ENCODE measurements at regions not wholly inside any gene's neighbourhood (a gene's known extent, or its start where the extent isn't known, plus 50 kb on each side); places are given as distances from the start of the nearest gene placed in this dataset.

- no peak for DNase-seq
Observed at GRCh38 chr18:10291568-10291981, 162.9 kb upstream of the APCDD1 start.

DNA sequence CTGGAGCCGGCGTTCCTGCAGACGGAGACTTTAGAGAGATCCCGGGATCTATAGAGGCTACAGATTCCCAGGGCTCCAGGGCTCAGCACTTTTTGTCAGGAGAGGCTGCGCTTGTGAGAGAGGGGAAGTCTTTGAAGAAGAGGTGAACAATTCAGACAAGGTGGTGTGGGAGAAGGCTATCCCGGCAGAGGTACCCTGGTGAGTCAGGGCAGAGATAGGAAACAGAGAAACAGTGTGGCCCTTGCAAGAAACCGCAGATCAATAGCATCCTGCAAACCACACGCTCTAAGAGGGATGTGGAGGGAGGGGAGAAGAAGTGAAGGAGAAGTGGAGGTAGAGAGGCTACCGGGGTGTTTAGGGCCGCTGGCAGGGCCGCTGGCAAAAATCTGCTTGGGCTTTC, 160.5 kb upstream of the APCDD1 start:
- DNase-seq = no peak

DNA sequence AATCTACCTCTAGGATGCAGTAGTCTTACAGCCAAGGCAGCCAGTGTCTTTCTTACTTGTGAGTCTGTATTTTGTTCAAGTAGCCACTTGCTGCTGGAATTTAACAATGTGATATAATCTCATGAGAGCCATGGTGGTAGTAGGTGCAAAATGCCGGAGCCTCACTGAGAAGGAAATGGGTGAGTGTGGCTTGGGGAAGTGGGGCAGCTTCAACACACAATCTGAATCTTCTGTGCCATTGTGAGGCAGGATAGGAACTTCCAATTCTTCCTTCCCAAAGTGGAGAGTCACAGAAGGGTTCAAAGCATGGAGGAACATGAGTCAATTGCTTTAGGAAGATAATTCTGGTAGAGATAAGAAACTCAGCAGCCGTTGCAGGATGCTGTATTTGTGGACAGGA, 158.7 kb upstream of the APCDD1 start:
- DNase-seq = no peak

DNA sequence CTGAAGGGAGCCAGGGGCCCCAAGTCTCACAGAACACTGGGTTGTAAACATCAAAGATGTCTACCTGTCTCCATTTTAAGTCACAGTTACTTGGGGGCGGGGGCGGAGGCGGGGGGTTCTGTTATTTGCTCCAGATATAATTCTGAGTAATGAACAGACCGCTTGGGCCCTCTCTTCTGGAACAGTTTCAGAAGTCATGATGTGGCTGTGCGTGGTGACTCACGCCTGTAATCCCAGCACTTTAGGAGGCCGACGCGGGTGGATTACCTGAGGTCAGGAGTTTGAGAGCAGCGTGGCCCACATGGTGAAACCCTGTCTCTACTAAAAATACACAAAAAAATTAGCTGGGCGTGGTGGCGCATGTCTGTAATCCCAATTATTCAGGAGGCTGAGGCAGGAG, 157.9 kb upstream of the APCDD1 start:
- no peak for DNase-seq

DNA sequence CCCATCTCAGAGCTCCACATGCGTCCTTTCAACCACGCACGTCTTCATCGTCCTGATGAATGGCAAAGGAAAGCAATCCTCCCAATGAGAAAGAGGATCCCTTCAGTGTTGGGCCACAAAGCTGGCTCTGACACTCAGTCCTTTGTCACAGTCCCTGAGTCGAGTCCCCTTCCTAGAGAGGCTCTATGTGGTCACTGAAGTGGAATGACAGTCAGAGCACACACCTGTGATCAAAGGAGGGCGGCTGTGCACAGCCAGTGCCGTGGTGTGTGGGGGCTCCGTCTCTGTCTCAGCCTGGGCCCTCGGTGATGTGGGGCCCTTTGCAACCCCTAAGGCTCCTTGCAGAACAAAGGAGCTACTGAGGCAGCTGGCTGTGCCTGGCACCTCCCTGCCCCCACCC, 157.3 kb upstream of the APCDD1 start:
- DNase-seq = no peak

GRCh38 chr18:10298346-10298745, 156.1 kb upstream of the APCDD1 start:
- no peak for DNase-seq

- DNase-seq = peak in 1 of 2 experiments; percentile 16
Observed at GRCh38 chr18:10299643-10300042, 154.8 kb upstream of the APCDD1 start.

- no peak for DNase-seq
Observed at GRCh38 chr18:10300739-10301138, 153.7 kb upstream of the APCDD1 start.

DNA sequence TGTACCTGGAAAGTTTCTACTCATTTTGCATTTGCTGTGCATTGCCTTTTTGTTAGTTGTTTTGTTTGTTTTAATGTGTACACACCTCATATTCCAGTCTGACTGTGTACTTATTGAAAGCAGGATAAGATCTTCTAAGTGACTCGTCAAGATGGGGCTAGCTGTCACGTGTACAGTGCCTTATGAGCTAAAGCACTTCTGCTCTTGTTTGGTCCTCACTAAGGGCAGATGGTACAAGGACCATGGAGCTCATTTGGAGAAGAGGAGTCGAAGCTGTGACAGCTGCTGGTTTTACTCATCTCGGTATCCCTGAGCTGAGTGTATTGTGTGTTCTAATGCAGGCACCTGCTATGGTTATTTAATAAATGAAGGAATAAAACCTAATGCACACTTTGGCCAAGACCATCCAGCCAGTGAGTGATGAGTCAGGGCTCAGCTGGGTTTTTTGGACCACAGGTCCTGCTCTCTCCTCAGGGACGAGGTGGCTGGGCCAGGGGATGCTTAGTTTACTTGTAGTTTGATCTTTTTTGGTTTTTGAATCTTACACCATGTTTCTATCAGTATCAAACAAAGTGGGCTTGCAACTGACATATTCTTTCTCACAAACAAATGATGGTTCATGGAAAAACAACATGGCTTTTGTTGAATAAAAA, 152.5 kb upstream of the APCDD1 start:
- DNase-seq = peak in 1 of 2 experiments; percentile 79

GRCh38 chr18:10303171-10303570, 151.3 kb upstream of the APCDD1 start:
- no peak for DNase-seq

DNA sequence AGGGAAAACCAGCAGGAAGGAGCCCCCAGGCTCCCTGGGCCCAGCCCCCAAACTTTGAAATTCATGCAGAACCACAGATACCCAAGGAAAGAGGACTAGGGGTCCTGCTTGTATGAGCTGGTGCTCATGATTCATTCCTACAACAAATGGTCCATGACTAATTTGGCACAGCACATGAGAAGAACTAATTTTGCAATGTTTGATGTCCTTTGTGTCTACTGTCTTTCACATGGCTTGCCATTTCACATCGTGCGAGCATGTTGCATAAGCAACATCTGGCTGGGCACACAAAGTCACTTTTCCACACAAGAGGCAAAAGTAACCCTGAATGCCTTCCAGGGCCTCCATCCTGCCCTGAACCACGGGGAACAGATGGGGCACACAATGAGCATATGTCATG, 149.6 kb upstream of the APCDD1 start:
- peak; percentile 30 to 88 for DNase-seq

- DNase-seq = no peak
Observed at GRCh38 chr18:10306779-10307178, 147.7 kb upstream of the APCDD1 start.

GRCh38 chr18:10308154-10308553, 146.3 kb upstream of the APCDD1 start:
- DNase-seq = no peak

- no peak for DNase-seq
Observed at GRCh38 chr18:10310626-10311025, 143.8 kb upstream of the APCDD1 start.

DNA sequence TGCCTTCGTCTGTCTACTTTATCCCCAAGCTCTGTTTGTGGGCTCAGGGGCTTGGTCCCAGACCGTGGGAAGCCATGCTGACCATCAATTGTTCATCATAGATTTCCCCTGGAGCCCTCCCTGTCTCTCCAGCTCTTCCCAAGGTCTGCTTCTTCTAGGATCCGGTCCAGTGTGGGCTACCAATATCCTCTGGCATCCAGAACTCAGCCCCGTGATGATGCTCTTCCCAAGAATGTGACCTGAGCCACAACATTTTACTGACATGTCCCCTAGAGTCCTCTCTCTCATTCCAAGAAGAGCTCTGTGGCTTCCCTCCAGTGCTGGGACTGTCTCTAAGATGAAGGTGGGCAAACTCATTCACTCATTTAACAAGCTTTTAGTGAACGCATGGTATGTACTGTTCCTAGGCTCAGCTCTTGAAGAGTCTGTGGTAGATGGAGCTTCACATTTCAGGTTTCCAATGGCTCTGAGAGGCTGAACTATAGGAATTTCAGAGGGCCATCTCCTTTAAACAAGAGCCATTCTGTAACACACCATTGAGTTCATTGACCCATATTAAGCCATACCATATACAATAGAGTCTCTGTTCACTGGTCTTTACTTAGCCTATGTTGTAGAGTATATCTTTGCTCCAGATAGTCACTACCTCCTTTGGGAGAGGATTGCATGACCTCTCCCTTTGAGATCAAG, 142.0 kb upstream of the APCDD1 start:
- no peak for DNase-seq

DNA sequence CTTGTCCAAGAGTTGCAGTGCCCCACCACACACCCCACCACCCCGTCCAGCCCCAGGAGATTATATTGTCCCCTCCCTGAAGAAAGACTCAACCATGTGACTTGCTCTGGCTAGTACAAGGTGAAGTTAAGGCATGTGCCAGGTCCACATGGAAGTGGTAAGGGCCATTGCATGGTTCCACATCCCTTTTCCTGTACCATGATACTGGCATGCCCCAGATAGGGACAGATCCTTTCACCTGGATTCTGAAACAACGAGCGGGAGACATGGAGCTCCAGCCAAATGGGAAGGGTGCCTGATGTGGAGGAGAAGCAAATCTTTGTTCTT, 141.5 kb upstream of the APCDD1 start:
- no peak for DNase-seq

DNA sequence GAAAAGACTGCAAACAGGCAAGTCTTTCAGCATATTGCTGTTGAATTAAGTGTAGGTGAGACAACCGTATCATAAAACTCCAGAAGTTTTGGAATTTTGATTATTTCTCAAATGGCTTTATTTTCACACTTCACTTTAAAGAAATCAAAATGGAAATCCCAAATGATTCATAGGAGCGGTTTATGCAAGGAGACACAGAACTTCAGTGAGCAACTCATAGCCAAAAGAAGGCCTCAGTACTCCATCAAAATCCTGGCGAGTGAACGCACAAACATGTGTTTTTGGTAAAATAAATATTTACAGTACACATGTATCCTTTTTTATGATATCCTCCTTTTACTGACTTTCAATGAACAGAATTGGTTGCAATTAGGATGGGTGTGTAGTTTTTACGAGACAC, 140.4 kb upstream of the APCDD1 start:
- DNase-seq = no peak

DNA sequence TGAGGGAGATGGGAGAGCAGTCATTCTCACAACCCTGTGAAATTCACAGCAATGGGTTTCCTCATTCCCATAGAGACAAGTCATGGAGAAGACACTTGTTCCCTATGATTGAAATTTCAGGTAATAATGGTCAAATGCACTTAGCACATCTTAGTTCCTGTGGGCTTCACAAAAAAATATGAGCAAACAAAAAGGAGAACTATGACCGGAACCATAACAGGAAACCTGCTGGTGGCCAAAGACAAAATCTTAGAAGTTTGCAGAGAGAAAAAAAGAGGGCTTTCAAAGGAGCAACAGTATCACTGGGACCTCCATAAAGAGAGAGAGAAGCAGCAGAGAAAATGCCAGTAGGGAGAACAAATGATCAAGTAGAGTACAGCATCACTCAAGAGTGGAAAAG, 138.9 kb upstream of the APCDD1 start:
- DNase-seq = no peak

DNA sequence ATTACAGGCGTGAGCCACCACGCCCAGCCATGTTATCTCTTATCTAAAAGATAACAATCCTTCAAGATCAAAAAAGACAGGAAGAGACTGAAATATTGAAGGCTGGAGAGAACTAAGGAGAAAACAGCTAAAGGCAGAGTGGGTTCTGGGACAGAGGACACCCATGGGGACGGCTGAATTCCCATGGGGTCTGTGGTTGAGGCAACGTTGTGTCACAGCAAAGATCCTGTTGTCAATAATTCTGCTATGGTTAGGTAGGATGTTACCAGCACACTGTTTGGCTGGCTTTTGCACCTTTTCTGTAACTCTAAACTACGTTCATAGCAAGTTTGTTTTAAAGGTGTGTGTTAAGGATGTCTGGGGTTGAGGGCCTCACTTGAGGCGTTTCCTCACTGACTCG, 137.7 kb upstream of the APCDD1 start:
- DNase-seq = no peak

DNA sequence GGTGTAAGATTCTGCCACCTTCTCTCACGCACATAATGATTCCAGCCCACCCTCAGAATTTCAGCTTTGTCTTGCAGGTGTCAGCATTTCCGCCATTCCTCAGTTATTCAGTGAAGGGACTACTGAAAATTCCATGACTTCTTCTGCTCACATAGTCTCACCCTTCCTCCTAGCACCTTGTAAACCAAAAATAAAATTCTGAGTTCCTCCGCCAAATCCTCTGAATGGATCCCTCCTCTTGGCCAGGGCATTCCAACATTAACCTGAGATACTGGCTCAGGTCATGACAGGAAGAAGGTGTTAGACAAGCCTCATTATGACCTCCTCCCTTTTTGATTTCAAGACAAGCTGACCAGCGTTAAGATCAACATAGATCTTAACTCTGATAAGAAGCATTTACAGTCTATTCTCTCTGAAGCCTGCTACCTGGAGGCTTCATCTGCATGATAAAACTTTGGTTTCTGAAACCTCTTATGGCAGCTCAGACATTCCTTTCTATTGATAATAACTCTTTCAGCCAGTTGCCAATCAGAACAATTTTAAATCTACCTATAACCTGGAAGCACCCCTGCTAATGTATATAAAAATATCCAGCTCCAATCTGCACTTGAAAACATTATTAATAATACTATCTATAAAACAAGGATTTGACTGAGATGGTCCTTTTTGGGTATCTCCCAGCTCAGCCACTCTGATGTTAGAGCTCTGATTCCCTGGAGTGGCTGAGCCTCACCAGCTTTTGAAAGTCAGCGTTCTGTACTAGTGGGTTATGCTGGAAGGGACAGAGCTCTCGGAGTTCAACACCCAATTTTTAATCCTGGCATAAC, 136.4 kb upstream of the APCDD1 start:
- DNase-seq = no peak

- DNase-seq = no peak
Observed at GRCh38 chr18:10318691-10318970, 135.8 kb upstream of the APCDD1 start.

DNA sequence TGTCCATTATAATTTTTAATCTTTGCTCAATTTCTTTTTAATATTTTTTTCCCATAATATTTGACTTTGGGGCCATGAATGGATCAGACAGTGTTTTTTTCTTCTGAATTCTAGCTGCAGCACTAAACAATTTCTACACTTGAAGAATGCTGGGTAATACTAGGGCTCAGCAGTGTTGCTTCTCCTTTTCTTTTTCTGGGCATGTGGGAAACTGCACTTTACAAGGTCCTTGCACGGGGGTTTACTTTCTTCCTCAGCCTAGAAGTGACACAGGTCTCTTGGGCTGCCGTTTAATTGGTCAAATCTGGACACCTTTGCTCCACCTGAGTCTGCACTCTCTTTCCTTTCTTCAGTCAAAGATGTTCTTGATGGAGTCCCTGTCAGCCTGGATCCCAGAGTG, 135.4 kb upstream of the APCDD1 start:
- no peak for DNase-seq

GRCh38 chr18:10319914-10320600, 134.4 kb upstream of the APCDD1 start:
- DNase-seq = no peak

- no peak for DNase-seq
Observed at GRCh38 chr18:10320791-10321190, 133.6 kb upstream of the APCDD1 start.
